Activated CD4-positive, alpha-beta T cell treated with anti-CD3 and anti-CD28 coated beads, Interleukin-2, amount 50 U/mL, for 48 hours (primary cell): ENCODE measurements at regions not wholly inside any gene's neighbourhood (a gene's known extent, or its start where the extent isn't known, plus 50 kb on each side); places are given as distances from the start of the nearest gene placed in this dataset.
A peak's percentile ranks its signal among the peaks of the same experiment; 100 is the strongest.

ENCODE experiments used
- DNase-seq, 2 experiments: peaks; one replicate each; pipeline ENCODE4 v3.0.0-alpha.2; 2020

GRCh38 chr19:46911456-46911855 is 50.7 kb downstream of the ARHGAP35 start:
- DNase-seq: no peak

- DNase-seq: no peak
Measured at GRCh38 chr19:46913198-46913851, 52.5 kb downstream of the ARHGAP35 start.

GRCh38 chr19:46913852-46914430 is 53.1 kb downstream of the ARHGAP35 start:
- DNase-seq: no peak

GRCh38 chr19:46915386-46915785 is 54.6 kb downstream of the ARHGAP35 start:
- no peak for DNase-seq

GRCh38 chr19:46917002-46917401 is 56.2 kb downstream of the ARHGAP35 start:
- DNase-seq: peak in 1 of 2 experiments; percentile 19

- peak; percentile 17 to 38 for DNase-seq
Measured at GRCh38 chr19:46919324-46919723, 58.5 kb downstream of the ARHGAP35 start.

- no peak for DNase-seq
Measured at GRCh38 chr19:46920362-46920761, 59.6 kb downstream of the ARHGAP35 start.

GRCh38 chr19:46921071-46921470 is 60.3 kb downstream of the ARHGAP35 start:
- DNase-seq: no peak

GRCh38 chr19:46922465-46922864 is 61.7 kb downstream of the ARHGAP35 start:
- DNase-seq: no peak

GRCh38 chr19:46924874-46925547 is 64.2 kb downstream of the ARHGAP35 start:
- DNase-seq: peak in 1 of 2 experiments; percentile 21

- DNase-seq: no peak
Measured at GRCh38 chr19:46925548-46925950, 64.8 kb downstream of the ARHGAP35 start.

- no peak for DNase-seq
Measured at GRCh38 chr19:46926170-46927071, 65.6 kb downstream of the ARHGAP35 start.

GRCh38 chr19:46927106-46927505 is 66.3 kb downstream of the ARHGAP35 start:
- DNase-seq: no peak

- no peak for DNase-seq
Measured at GRCh38 chr19:46927893-46928292, 67.1 kb downstream of the ARHGAP35 start.

GRCh38 chr19:46928951-46929350 is 68.2 kb downstream of the ARHGAP35 start:
- no peak for DNase-seq

GRCh38 chr19:46931202-46931601 is 70.4 kb downstream of the ARHGAP35 start:
- DNase-seq: no peak

GRCh38 chr19:46932346-46932745 is 71.5 kb downstream of the ARHGAP35 start:
- DNase-seq: no peak

GRCh38 chr19:46935066-46935663 is 74.4 kb downstream of the ARHGAP35 start:
- DNase-seq: no peak

- no peak for DNase-seq
Measured at GRCh38 chr19:46943150-46943946, 76.3 kb upstream of the NPAS1 start.

- DNase-seq: no peak
Measured at GRCh38 chr19:46944123-46944748, 75.4 kb upstream of the NPAS1 start.

- no peak for DNase-seq
Measured at GRCh38 chr19:46944918-46945628, 74.6 kb upstream of the NPAS1 start.
